ENCODE measurements at regions not wholly inside any gene's neighbourhood (a gene's known extent, or its start where the extent isn't known, plus 50 kb on each side); places are given as distances from the start of the nearest gene placed in this dataset.

GRCh38 chr6:156408655-156409054, 368.5 kb upstream of the ARID1B start:
- DNase-seq (ENCODE audit: low spot score) = no peak
- Mint-ChIP-seq H3K27me3 (ENCODE audit: unreplicated experiment) (no peaks in the 10 kb centered on the region), H3K4me3 (ENCODE audit: unreplicated experiment) (no peak overlapping the region), H3K9me3 (ENCODE audit: unreplicated experiment) (no peaks in the 10 kb centered on the region), H3K36me3 (ENCODE audit: low read depth, unreplicated experiment) (no peaks in the 10 kb centered on the region), H3K27ac (ENCODE audit: unreplicated experiment) (no peak overlapping the region), H3K4me1 (ENCODE audit: unreplicated experiment) (no peaks in the 10 kb centered on the region)
- no peak for TF ChIP-seq CTCF (IDR thresholded peaks at IDR 0.05; ENCODE audit: unreplicated experiment)

- no peaks in the 10 kb centered on the region for H3K4me1 Mint-ChIP-seq (ENCODE audit: unreplicated experiment)
- no peak for DNase-seq (ENCODE audit: low spot score)
- no peak for TF ChIP-seq CTCF (IDR thresholded peaks at IDR 0.05; ENCODE audit: unreplicated experiment)
- no peaks in the 10 kb centered on the region for H3K27me3 Mint-ChIP-seq (ENCODE audit: unreplicated experiment)
- H3K27ac Mint-ChIP-seq (ENCODE audit: unreplicated experiment) = no peak overlapping the region
- H3K36me3 Mint-ChIP-seq (ENCODE audit: low read depth, unreplicated experiment) = no peaks in the 10 kb centered on the region
- no peaks in the 10 kb centered on the region for H3K9me3 Mint-ChIP-seq (ENCODE audit: unreplicated experiment)
- H3K4me3 Mint-ChIP-seq (ENCODE audit: unreplicated experiment) = no peak overlapping the region
Measured at GRCh38 chr6:156407334-156407733, 369.8 kb upstream of the ARID1B start.

GRCh38 chr6:156406688-156407087, 370.5 kb upstream of the ARID1B start:
- H3K36me3 Mint-ChIP-seq (ENCODE audit: low read depth, unreplicated experiment) = no peaks in the 10 kb centered on the region
- no peak overlapping the region for H3K27ac Mint-ChIP-seq (ENCODE audit: unreplicated experiment)

GRCh38 chr6:156406099-156406498, 371.1 kb upstream of the ARID1B start:
- no peak for DNase-seq (ENCODE audit: low spot score)
- Mint-ChIP-seq H3K27me3 (ENCODE audit: unreplicated experiment) (no peaks in the 10 kb centered on the region), H3K36me3 (ENCODE audit: low read depth, unreplicated experiment) (no peaks in the 10 kb centered on the region), H3K9me3 (ENCODE audit: unreplicated experiment) (no peaks in the 10 kb centered on the region), H3K4me3 (ENCODE audit: unreplicated experiment) (no peak overlapping the region), H3K27ac (ENCODE audit: unreplicated experiment) (no peak overlapping the region), H3K4me1 (ENCODE audit: unreplicated experiment) (no peaks in the 10 kb centered on the region)
- TF ChIP-seq CTCF (IDR thresholded peaks at IDR 0.05; ENCODE audit: unreplicated experiment) = no peak

More at GRCh38 chr6:156406688-156407087, 370.5 kb upstream of the ARID1B start:
- Mint-ChIP-seq H3K4me3 (ENCODE audit: unreplicated experiment) (no peak overlapping the region), H3K4me1 (ENCODE audit: unreplicated experiment) (no peaks in the 10 kb centered on the region), H3K9me3 (ENCODE audit: unreplicated experiment) (no peaks in the 10 kb centered on the region), H3K27me3 (ENCODE audit: unreplicated experiment) (no peaks in the 10 kb centered on the region)
- TF ChIP-seq CTCF (IDR thresholded peaks at IDR 0.05; ENCODE audit: unreplicated experiment) = no peak
- no peak for DNase-seq (ENCODE audit: low spot score)

GRCh38 chr6:156402628-156403027, 374.6 kb upstream of the ARID1B start:
- no peaks in the 10 kb centered on the region for H3K4me1 Mint-ChIP-seq (ENCODE audit: unreplicated experiment)
- TF ChIP-seq CTCF (IDR thresholded peaks at IDR 0.05; ENCODE audit: unreplicated experiment) = no peak
- DNase-seq (ENCODE audit: low spot score) = no peak
- H3K27me3 Mint-ChIP-seq (ENCODE audit: unreplicated experiment) = no peaks in the 10 kb centered on the region
- H3K4me3 Mint-ChIP-seq (ENCODE audit: unreplicated experiment) = no peak overlapping the region
- no peaks in the 10 kb centered on the region for H3K9me3 Mint-ChIP-seq (ENCODE audit: unreplicated experiment)
- H3K36me3 Mint-ChIP-seq (ENCODE audit: low read depth, unreplicated experiment) = no peaks in the 10 kb centered on the region
- H3K27ac Mint-ChIP-seq (ENCODE audit: unreplicated experiment) = no peak overlapping the region

Data from endothelial cell (in vitro differentiated cells).